ENCODE measurements at regions not wholly inside any gene's neighbourhood (a gene's known extent, or its start where the extent isn't known, plus 50 kb on each side); places are given as distances from the start of the nearest gene placed in this dataset.

DNA sequence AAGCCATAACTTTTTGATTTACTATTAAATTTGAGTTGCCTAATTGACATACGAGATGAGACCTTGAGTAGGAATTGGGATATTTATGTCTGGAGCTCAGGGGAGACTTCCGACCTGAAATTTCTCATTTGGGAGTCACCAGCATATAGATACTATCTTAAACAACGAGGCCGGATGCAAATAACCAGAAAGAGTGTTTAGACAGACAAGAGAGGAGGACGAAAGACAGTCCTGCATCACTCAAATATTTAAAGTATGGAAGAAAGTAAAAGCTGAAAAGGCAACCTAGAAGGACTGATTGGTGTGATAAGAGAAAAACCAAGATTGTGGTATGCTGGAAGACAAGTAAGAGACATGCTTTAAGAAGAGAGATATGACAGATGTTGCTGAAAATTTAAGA lies 675.0 kb upstream of the NUDT12 start:
- TF ChIP-seq POLR2AphosphoS5 (IDR thresholded peaks at IDR 0.05; ENCODE audit: low read depth, low read length) = no peak
- no peak for TF ChIP-seq SIN3A (IDR thresholded peaks at IDR 0.05; ENCODE audit: borderline replicate concordance, insufficient read depth, low read length)
- TF ChIP-seq, protein P1, sequence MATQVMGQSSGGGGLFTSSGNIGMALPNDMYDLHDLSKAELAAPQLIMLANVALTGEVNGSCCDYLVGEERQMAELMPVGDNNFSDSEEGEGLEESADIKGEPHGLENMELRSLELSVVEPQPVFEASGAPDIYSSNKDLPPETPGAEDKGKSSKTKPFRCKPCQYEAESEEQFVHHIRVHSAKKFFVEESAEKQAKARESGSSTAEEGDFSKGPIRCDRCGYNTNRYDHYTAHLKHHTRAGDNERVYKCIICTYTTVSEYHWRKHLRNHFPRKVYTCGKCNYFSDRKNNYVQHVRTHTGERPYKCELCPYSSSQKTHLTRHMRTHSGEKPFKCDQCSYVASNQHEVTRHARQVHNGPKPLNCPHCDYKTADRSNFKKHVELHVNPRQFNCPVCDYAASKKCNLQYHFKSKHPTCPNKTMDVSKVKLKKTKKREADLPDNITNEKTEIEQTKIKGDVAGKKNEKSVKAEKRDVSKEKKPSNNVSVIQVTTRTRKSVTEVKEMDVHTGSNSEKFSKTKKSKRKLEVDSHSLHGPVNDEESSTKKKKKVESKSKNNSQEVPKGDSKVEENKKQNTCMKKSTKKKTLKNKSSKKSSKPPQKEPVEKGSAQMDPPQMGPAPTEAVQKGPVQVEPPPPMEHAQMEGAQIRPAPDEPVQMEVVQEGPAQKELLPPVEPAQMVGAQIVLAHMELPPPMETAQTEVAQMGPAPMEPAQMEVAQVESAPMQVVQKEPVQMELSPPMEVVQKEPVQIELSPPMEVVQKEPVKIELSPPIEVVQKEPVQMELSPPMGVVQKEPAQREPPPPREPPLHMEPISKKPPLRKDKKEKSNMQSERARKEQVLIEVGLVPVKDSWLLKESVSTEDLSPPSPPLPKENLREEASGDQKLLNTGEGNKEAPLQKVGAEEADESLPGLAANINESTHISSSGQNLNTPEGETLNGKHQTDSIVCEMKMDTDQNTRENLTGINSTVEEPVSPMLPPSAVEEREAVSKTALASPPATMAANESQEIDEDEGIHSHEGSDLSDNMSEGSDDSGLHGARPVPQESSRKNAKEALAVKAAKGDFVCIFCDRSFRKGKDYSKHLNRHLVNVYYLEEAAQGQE (IDR thresholded peaks at IDR 0.05; ENCODE audit: insufficient read depth in 1 of 2, low read depth in 2 of 2, low read length in 2 of 2) = no peak
- no peak for TF ChIP-seq TAF1 (IDR thresholded peaks at IDR 0.05; ENCODE audit: borderline replicate concordance, insufficient read depth, low read length)
- no peak for TF ChIP-seq FOXP2 (optimal IDR thresholded peaks at IDR 0.05; ENCODE audit: borderline replicate concordance, extremely low read depth, extremely low read length, insufficient read depth)

Measured in PFSK-1 (cell line).